CD4-positive, alpha-beta T cell (primary cell): ENCODE measurements at regions not wholly inside any gene's neighbourhood (a gene's known extent, or its start where the extent isn't known, plus 50 kb on each side); places are given as distances from the start of the nearest gene placed in this dataset.

Experiments used
- ATAC-seq: fragments of 200-7000 bp; cut with Tn5 transposase; one replicate; pipeline ENCODE4 v1.10.0; 2022; ENCODE audit warnings: mild to moderate bottlenecking; ENCODE audit not compliant: poor library complexity
- CTCF ChIA-PET: fragments of 350-600 bp; sonication (Branson Sonifier 250); formaldehyde crosslinking; loops from one replicate; lab custom pipeline; 2021; ENCODE audit warnings: antibody characterized with exemption, inconsistent platforms; lab: Charles Lee
- POLR2A ChIA-PET: fragments of 350-600 bp; sonication (Branson Sonifier 250); formaldehyde crosslinking; loops from one replicate; lab custom pipeline; 2021; ENCODE audit warnings: antibody characterized with exemption, inconsistent platforms; lab: Charles Lee
- DNase-seq, 14 experiments: peaks; one replicate each; pipeline ENCODE4 v3.0.0-alpha.2; 2013 to 2020; ENCODE audit warnings: mixed read lengths in 2 of 14
- H3K27ac ChIP-seq, 2 donors: one replicate each; pipeline versions ENCODE4 v1.5.1 to v1.7.0; 2013; ENCODE audit warnings: low read length in 2 of 2, low read depth in 1 of 2, mild to moderate bottlenecking in 1 of 2
- H3K27me3 ChIP-seq, 2 experiments: 1 replicate in 1 of 2; 2 replicates in 1 of 2; pipeline versions ENCODE4 v1.6.1 to v1.7.0; 2013; ENCODE audit warnings: low read length in 2 of 2, control low read depth in 1 of 2, mild to moderate bottlenecking in 1 of 2, moderate library complexity in 1 of 2; ENCODE audit not compliant: insufficient read depth in 2 of 2, control insufficient read depth in 1 of 2
- H3K36me3 ChIP-seq: one replicate; pipeline ENCODE4 v1.6.1; 2013; ENCODE audit warnings: low read length, control low read depth; ENCODE audit not compliant: insufficient read depth
- H3K4me1 ChIP-seq: one replicate; pipeline ENCODE4 v1.6.1; 2013; ENCODE audit warnings: low read length, control low read depth; ENCODE audit not compliant: insufficient read depth
- H3K4me3 ChIP-seq: one replicate; pipeline ENCODE4 v1.5.1; 2013; ENCODE audit warnings: mild to moderate bottlenecking, low read length, moderate library complexity
- H3K9me3 ChIP-seq, 2 experiments: 1 replicate in 1 of 2; 2 replicates in 1 of 2; pipeline versions ENCODE4 v1.6.1 to v1.7.0; 2013; ENCODE audit warnings: low read length in 2 of 2, mild to moderate bottlenecking in 2 of 2, control low read depth in 1 of 2, moderate library complexity in 1 of 2; ENCODE audit not compliant: control insufficient read depth in 1 of 2, insufficient read depth in 1 of 2
- H3K27ac Mint-ChIP-seq: one replicate; pipeline ENCODE4 v1.8.0; 2020; ENCODE audit warnings: mixed read lengths
- H3K27me3 Mint-ChIP-seq: one replicate; pipeline ENCODE4 v1.8.0; 2021; ENCODE audit warnings: mixed read lengths
- H3K36me3 Mint-ChIP-seq: one replicate; pipeline ENCODE4 v1.8.0; 2021; ENCODE audit warnings: low read depth, mixed read lengths
- H3K4me1 Mint-ChIP-seq: one replicate; pipeline ENCODE4 v1.8.0; 2021; ENCODE audit warnings: low read depth, mixed read lengths
- H3K4me3 Mint-ChIP-seq: one replicate; pipeline ENCODE4 v1.8.0; 2020; ENCODE audit warnings: mild to moderate bottlenecking, mixed read lengths
- H3K9me3 Mint-ChIP-seq: one replicate; pipeline ENCODE4 v1.8.0; 2020; ENCODE audit warnings: mixed read lengths
- intact Hi-C, 2 experiments: fragments of 100-400 bp; cut with DNase I in 1 of 2; cut with micrococcal nuclease in 1 of 2; formaldehyde crosslinking; loops; one replicate each; pipeline versions ENCODE4 v1.15.1 to v1.9.0; 2023 to 2025; cut with DNase I, micrococcal nuclease
- TF ChIP-seq, protein P1 (sequence below): fragments of 200-600 bp; IDR thresholded peaks from one replicate; pipeline ENCODE4 v1.8.0; 2022; ENCODE audit warnings: antibody characterized with exemption, mild to moderate bottlenecking

DNA sequence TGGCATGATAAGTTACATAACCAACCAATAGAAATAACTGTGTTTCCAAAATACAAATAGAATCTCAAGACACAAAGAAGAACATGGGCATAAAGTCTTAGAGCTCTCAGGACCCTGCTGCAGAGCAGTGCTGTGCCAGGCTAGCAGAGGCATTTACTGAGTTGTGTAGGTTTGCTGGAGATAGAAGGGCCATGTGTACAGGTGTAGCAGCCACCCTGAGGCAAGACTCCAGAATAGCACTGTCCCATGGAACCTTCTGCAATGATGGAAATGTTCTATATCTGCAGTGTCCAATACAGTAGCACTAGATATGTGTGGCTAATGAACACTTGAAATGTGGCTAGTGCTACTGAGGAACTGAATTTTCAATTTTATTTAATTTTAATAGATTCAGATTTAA, 267.0 kb upstream of the UMPS start:
- Mint-ChIP-seq H3K27me3 (peaks cover 40% of the 10 kb centered on the region), H3K4me1 (no peaks in the 10 kb centered on the region), H3K27ac (no peak overlapping the region), H3K36me3 (no peaks in the 10 kb centered on the region), H3K9me3 (no peaks in the 10 kb centered on the region), H3K4me3 (no peak overlapping the region)
- Histone ChIP-seq H3K4me1 (no peaks in the 10 kb centered on the region), H3K4me3 (no peak overlapping the region), H3K9me3 (no peaks in the 10 kb centered on the region), H3K27ac (no peak overlapping the region), H3K27me3 (peaks cover 4 to 19% of the 10 kb centered on the region in 2 experiments), H3K36me3 (no peaks in the 10 kb centered on the region)
- DNase-seq: no peak
- POLR2A ChIA-PET: no interaction called here
- TF ChIP-seq, protein P1, sequence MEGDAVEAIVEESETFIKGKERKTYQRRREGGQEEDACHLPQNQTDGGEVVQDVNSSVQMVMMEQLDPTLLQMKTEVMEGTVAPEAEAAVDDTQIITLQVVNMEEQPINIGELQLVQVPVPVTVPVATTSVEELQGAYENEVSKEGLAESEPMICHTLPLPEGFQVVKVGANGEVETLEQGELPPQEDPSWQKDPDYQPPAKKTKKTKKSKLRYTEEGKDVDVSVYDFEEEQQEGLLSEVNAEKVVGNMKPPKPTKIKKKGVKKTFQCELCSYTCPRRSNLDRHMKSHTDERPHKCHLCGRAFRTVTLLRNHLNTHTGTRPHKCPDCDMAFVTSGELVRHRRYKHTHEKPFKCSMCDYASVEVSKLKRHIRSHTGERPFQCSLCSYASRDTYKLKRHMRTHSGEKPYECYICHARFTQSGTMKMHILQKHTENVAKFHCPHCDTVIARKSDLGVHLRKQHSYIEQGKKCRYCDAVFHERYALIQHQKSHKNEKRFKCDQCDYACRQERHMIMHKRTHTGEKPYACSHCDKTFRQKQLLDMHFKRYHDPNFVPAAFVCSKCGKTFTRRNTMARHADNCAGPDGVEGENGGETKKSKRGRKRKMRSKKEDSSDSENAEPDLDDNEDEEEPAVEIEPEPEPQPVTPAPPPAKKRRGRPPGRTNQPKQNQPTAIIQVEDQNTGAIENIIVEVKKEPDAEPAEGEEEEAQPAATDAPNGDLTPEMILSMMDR: no peak
- CTCF ChIA-PET: no interaction called here
- no peak for ATAC-seq
- intact Hi-C loops: no loop called here

DNA sequence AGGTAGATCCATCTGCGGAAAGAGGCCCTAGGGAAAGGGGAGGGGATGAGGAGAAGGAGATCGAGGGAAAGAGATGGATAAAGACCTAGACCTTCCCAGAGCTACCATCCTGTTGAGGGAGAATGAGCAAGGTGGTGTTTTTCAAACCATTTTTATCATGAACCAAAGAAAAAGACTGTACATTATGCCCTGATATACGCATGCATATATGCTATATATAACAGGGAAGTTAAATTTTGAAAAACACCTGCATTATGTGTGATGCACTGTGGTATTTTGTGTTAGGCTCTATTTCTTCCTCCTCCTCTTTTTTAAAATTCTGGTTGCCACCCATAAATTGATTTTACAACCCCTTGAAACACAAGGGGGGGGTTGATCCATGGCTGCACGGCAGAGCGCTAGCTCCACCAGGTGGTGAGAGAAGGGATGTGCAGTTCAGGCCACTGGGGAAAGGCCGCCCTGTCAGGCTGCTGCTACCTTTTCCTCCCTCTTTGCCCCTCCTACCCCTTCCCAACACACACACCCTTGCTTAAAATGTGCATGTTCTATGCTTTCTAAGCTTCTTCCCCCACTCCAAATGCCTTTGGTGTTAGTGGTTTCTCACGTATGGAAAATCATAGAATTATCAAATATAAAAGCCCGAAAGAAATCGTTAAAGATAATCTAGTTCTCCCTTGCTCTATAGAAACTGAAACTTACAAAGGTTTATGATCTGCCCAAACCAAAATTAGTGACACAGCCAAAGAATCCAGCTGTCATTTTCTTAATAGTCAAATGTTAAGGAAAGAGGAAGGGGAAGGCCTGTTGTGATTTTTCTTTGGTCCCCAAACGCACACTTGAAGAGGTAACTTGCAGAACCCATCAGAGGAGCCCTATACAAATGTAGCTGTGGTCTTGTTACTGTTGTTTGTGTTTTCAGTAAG, 262.0 kb upstream of the UMPS start:
- intact Hi-C loops: no loop called here
- no peak overlapping the region for H3K4me3 ChIP-seq
- POLR2A ChIA-PET: no interaction called here
- H3K4me3 Mint-ChIP-seq: no peak overlapping the region
- CTCF ChIA-PET: no interaction called here
- no peaks in the 10 kb centered on the region for H3K4me1 Mint-ChIP-seq
- H3K27ac ChIP-seq: no peak overlapping the region
- no peaks in the 10 kb centered on the region for H3K9me3 Mint-ChIP-seq
- H3K4me1 ChIP-seq: no peaks in the 10 kb centered on the region
- ATAC-seq (no peak), DNase-seq (peak in 3 of 14 experiments; percentile 8 to 17 (median 11))
- H3K27me3 ChIP-seq: peaks cover 9 to 11% of the 10 kb centered on the region in 2 experiments
- H3K36me3 Mint-ChIP-seq: no peaks in the 10 kb centered on the region
- peaks cover 54% of the 10 kb centered on the region for H3K27me3 Mint-ChIP-seq
- no peaks in the 10 kb centered on the region for H3K9me3 ChIP-seq
- no peaks in the 10 kb centered on the region for H3K36me3 ChIP-seq
- no peak overlapping the region for H3K27ac Mint-ChIP-seq
- TF ChIP-seq, protein P1: no peak

DNA sequence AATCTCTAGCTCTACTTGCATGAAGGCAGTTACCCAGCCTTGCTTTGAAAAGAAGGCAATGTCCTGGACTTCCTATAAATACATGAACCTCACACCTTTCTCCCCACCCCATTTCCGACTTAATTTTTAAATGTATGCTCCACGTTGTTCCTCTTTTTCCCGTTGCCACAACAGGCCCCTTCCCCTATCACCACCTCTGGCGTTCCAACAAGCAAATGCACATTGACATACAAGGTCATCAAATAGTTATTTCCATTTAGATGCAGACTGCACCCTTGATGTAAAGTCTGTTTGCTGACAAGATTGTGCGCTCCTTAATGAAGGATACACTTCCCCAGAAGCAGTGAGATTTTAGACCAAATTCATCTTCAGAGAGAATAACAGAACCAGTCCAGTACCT, 260.7 kb upstream of the UMPS start:
- no peak overlapping the region for H3K27ac ChIP-seq
- peaks cover 48% of the 10 kb centered on the region for H3K27me3 Mint-ChIP-seq
- no peak for ATAC-seq
- no peak overlapping the region for H3K4me3 ChIP-seq
- H3K4me1 ChIP-seq: no peaks in the 10 kb centered on the region
- H3K9me3 ChIP-seq: no peaks in the 10 kb centered on the region
- H3K27me3 ChIP-seq: peaks cover 9 to 11% of the 10 kb centered on the region in 2 experiments
- ChIA-PET POLR2A (no interaction called here), CTCF (interaction anchor here (0.7 kb wide), 1 partner anchor 382 kb away, joined by 3 read pairs; no protein-coding TSS in a partner anchor)
- no peak overlapping the region for H3K27ac Mint-ChIP-seq
- no peak overlapping the region for H3K4me3 Mint-ChIP-seq
- H3K9me3 Mint-ChIP-seq: no peaks in the 10 kb centered on the region
- no peaks in the 10 kb centered on the region for H3K4me1 Mint-ChIP-seq
- H3K36me3 Mint-ChIP-seq: no peaks in the 10 kb centered on the region
- no peaks in the 10 kb centered on the region for H3K36me3 ChIP-seq
- intact Hi-C loops: no loop called here
- TF ChIP-seq, protein P1: no peak
- no peak for DNase-seq
